ENCODE measurements at regions not wholly inside any gene's neighbourhood (a gene's known extent, or its start where the extent isn't known, plus 50 kb on each side); places are given as distances from the start of the nearest gene placed in this dataset.
A peak's percentile ranks its signal among the peaks of the same experiment; 100 is the strongest.

DNA sequence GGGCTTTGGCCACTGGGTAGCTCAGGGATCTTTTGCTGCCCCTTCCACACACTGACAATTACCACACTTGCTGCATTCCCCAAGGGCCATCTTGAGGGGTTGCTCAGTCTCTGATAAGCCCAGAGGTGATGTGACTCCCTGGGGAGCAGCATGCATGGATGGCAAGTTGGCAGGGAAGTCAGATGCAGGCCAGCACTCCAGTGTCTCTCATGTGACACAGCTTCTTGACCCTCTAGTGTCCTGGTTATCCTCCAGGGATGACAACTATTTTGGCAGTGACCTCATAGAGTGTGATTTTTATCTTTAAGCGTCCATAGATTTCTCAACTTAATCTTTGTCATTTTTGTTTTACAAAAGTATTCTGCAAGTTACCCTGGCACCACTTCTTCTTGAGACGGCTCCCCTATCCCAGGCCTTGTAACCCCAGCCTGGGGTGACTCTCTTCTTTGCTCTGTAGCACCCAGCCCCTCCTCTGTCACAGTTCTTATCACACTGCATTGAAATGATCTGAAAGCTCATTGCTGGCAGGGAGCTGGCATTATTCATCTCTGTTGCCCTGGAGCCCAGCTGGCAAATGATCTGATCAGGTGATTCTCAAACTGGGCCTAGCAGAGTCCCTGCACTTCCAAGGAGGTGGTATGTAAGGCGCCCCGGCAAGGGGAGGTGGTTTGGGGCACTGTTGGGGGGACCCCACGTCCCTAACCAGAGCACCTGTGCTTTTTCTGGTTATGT, 72.6 kb downstream of the TENT5C start:
- Mint-ChIP-seq H3K4me3 (no peak overlapping the region), H3K27me3 (ENCODE audit: insufficient read depth) (peaks cover 9% of the 10 kb centered on the region), H3K9me3 (no peaks in the 10 kb centered on the region), H3K4me1 (ENCODE audit: low read depth) (peaks cover 49% of the 10 kb centered on the region), H3K27ac (peak overlapping the region; percentile 18; the same call in 1 of the 2 replicates), H3K36me3 (ENCODE audit: low read depth) (no peaks in the 10 kb centered on the region)
- TF ChIP-seq, protein P1, sequence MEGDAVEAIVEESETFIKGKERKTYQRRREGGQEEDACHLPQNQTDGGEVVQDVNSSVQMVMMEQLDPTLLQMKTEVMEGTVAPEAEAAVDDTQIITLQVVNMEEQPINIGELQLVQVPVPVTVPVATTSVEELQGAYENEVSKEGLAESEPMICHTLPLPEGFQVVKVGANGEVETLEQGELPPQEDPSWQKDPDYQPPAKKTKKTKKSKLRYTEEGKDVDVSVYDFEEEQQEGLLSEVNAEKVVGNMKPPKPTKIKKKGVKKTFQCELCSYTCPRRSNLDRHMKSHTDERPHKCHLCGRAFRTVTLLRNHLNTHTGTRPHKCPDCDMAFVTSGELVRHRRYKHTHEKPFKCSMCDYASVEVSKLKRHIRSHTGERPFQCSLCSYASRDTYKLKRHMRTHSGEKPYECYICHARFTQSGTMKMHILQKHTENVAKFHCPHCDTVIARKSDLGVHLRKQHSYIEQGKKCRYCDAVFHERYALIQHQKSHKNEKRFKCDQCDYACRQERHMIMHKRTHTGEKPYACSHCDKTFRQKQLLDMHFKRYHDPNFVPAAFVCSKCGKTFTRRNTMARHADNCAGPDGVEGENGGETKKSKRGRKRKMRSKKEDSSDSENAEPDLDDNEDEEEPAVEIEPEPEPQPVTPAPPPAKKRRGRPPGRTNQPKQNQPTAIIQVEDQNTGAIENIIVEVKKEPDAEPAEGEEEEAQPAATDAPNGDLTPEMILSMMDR (IDR thresholded peaks at IDR 0.05) = no peak
- peak; percentile 21 for DNase-seq

DNA sequence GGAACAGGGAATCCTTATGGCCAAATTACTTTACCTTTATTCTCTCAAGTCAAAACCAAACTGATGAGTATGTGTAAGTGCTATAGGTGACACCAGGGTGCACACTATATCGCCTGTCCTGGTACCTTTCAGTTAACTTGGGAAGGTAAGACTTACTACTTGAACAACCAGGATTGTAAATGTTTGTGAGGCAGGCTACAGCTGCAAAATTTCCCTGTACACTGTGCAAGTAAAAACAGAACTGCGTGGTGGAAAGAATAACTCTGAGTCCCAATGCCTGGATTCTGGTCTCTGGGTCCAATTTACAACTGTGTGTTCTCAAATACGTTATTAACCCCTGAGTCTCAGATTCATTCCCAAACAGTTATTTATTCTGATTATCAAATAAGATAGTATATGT, 73.5 kb downstream of the TENT5C start:
- H3K9me3 Mint-ChIP-seq = no peaks in the 10 kb centered on the region
- DNase-seq = no peak
- no peak overlapping the region for H3K4me3 Mint-ChIP-seq

DNA sequence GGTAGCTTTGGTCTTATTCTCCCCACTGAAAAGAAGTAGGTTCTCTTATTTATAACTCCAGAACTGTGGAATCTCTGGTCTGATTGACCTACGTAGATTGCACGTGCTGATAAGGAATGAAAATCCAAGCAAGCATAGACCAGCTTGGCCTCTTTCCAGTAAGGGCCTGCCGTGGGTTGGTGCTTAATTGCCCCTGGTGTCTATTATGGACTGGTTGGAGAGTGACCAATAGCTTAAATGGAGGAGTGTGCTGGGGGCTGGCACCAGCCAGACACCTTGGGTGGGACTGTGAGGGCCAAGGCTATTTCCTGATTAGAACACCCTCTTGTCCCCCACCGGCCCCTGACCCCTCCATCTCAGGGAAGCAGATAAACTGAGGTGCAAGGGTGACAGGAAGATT, 74.0 kb downstream of the TENT5C start:
- Mint-ChIP-seq H3K27ac (no peak overlapping the region), H3K36me3 (ENCODE audit: low read depth) (no peaks in the 10 kb centered on the region), H3K4me3 (no peak overlapping the region), H3K27me3 (ENCODE audit: insufficient read depth) (peaks cover 12% of the 10 kb centered on the region), H3K4me1 (ENCODE audit: low read depth) (peaks cover 47% of the 10 kb centered on the region), H3K9me3 (no peaks in the 10 kb centered on the region)
- TF ChIP-seq, protein P1 (IDR thresholded peaks at IDR 0.05) = no peak
- no peak for DNase-seq

More for the DNA sequence above, 73.5 kb downstream of the TENT5C start:
- Mint-ChIP-seq H3K36me3 (ENCODE audit: low read depth) (no peaks in the 10 kb centered on the region), H3K27ac (no peak overlapping the region), H3K27me3 (ENCODE audit: insufficient read depth) (peaks cover 12% of the 10 kb centered on the region), H3K4me1 (ENCODE audit: low read depth) (peaks cover 49% of the 10 kb centered on the region)
- TF ChIP-seq, protein P1 (IDR thresholded peaks at IDR 0.05) = no peak

DNA sequence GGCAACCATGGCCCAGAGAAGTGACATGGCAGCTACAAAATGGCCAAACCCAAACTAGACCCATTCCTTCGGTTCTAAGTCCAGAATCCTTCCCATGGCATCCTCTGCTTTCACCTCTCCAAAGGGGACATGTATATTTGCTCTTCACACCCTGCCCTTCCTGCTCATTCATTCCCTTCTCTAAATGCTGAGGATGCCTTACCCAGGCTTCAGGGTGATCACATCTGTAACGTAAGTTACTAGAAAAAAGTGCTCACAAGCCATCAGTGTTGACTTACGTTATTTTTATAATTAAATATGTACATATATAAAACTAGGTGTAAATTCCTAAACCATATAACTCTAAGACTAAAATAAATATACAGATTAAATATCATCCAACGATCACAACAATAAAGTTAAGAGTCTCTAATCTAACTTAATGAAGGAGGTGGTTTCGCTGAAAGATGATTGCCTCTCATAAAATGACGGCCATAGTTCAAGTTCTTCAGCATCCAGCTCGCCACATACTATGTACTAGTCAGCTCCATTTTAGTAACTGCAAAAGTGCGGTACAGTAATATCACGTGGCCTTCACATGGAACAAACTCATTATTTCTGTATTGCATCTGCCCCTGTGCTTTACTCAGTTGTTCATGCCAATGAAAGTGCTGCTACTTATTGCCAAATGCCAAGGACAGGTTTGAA, 74.6 kb downstream of the TENT5C start:
- H3K27ac Mint-ChIP-seq = no peak overlapping the region
- no peaks in the 10 kb centered on the region for H3K36me3 Mint-ChIP-seq (ENCODE audit: low read depth)
- TF ChIP-seq, protein P1 (IDR thresholded peaks at IDR 0.05) = no peak
- H3K4me3 Mint-ChIP-seq = no peak overlapping the region
- no peaks in the 10 kb centered on the region for H3K9me3 Mint-ChIP-seq
- peaks cover 48% of the 10 kb centered on the region for H3K4me1 Mint-ChIP-seq (ENCODE audit: low read depth)
- H3K27me3 Mint-ChIP-seq (ENCODE audit: insufficient read depth) = peaks cover 12% of the 10 kb centered on the region
- no peak for DNase-seq

DNA sequence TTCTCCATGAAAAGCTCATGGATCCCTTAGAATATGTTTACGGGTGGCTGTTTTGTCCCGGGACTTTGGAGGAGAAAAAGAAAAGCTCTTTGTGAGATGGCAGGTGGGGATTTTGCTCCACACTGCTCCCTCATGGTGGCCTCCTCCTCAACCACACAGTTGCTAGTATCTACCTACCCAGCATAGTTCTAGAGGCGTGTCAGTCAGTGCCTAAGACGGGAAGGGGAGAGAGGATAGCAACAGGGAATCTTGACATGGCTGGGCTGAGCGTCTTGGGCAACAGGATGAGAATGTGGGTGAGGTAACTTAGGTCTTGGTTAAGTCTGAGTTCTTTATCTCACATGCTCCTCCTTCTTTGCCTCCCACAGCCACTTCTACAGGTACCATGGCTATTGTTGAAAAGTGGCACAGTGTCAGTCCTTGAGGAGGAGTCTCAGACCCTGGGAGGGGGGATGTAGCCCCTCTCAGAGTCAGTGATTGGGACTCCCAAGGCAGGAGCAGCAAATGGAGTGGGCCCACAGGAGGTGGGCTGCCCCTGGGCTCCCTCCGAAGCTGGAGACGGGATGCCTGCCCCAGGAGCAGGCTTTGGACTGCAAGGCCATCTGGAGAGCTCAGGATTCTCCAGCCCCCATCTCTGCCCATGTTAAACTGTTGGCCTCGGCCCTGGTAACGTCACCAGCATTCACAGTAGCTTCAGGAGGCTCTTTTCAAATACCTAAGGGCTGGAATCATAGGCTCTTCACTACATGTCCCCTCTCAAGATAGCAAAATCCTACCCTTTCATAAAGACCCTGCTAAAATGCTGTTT, 75.4 kb downstream of the TENT5C start:
- Mint-ChIP-seq H3K4me3 (no peak overlapping the region; the same call in 1 of the 2 replicates), H3K36me3 (ENCODE audit: low read depth) (no peaks in the 10 kb centered on the region), H3K4me1 (ENCODE audit: low read depth) (peaks cover 57% of the 10 kb centered on the region), H3K27me3 (ENCODE audit: insufficient read depth) (peaks cover 12% of the 10 kb centered on the region), H3K27ac (no peak overlapping the region), H3K9me3 (no peaks in the 10 kb centered on the region)
- no peak for DNase-seq
- TF ChIP-seq, protein P1 (IDR thresholded peaks at IDR 0.05) = no peak
